GM19372 (cell line): ENCODE measurements at regions not wholly inside any gene's neighbourhood (a gene's known extent, or its start where the extent isn't known, plus 50 kb on each side); places are given as distances from the start of the nearest gene placed in this dataset.
"Not testable (repeated sequence)": the region's sequence is repeated elsewhere in the genome, so short reads cannot be mapped to it uniquely, and the experiment has no call there.

ENCODE experiments used
- ATAC-seq: cut with Tn5 transposase; IDR thresholded peaks from one replicate; pipeline ENCODE4 v1.9.1; 2021; ENCODE audit warnings: mild to moderate bottlenecking, low read depth, moderate library complexity; ENCODE audit not compliant: unreplicated experiment

DNA sequence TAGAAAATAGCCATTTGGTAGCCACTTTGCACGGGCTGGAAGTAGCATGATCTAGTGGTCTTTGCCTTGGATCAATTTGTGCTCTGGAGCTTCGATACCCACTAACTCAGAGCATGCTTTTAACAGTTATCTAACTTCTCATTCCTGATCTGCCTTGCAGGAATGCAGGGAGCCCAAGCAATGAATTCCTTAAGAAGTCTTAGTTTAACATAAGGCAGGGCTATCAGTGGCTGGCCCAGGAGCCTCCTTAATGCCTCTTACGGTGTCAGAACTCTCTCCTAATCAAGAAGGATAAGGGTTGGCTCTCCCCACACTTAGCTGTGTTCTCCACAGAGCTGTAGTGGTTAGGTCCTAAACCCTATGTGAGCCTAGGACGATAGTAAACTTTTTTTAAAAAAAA, 95.8 kb upstream of the TBCA start:
- ATAC-seq = no peak

DNA sequence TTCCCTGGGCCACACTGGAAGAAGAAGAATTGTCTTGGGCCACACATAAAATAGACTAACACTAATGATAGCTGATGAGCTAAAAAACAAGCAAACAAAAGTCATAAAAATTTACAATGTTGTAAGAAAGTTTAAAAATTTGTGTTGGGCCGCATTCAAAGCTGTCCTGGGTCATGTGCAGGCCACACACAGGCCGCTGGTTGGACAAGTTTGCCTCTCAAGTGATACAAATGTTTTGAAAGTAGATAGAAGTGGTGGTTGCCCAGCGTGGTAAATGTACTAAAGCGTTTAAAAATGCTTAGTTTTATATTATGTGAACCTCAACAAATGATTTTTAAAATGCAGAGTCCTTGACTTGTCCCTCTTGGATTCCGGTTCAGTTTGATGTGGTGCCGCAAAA, 94.9 kb upstream of the TBCA start:
- no peak for ATAC-seq

DNA sequence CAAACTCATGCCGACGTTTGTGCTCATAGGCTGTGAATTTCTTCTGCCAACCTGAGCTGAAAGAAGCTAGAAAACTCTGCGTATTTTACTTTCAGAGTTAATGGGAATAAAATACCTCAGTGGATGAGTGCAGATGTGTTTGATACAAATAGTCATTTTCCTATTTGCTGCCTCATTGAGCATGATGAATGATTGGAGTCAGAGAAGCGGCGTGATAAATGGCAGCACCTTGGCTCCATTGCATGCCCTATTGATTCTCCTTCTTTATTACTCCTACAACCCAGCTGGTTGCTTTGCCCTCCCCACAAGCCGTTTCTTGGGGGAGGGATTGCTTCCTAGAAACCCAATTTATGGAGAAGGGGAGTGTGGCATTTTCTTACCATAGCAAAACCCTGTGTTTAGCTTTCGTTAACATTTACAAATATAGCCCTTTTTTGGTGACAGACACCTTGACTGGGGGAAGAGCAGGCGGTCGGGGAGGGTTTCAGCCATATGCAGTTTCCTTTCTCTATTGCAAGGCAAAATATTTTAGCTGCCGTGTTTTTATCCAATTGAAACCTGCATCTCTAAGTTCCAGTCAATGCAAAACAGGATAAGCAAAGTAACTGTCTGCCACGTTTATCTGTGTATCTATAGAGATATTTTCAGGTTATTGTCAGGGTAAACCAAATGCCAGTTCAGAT, 93.1 kb upstream of the TBCA start:
- no peak for ATAC-seq

DNA sequence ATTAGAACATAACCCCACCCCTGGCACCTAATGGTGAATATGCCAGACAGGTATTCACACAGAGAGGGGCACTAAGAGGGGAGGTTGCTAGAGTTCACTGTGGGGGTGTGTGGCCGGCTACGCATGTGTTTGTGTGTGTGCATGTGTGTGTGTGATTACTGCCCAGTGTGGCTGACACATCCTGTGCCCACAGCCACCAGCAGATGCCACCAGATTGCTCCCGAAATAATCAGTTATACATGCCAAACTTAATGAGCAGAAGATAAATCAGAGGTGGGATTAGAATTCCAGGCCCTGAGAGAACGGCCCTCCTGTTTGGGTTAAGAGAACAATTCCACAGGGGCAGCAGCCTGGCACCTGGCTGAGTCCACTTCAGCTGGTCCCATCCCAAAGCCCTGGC, 91.8 kb upstream of the TBCA start:
- ATAC-seq = no peak

DNA sequence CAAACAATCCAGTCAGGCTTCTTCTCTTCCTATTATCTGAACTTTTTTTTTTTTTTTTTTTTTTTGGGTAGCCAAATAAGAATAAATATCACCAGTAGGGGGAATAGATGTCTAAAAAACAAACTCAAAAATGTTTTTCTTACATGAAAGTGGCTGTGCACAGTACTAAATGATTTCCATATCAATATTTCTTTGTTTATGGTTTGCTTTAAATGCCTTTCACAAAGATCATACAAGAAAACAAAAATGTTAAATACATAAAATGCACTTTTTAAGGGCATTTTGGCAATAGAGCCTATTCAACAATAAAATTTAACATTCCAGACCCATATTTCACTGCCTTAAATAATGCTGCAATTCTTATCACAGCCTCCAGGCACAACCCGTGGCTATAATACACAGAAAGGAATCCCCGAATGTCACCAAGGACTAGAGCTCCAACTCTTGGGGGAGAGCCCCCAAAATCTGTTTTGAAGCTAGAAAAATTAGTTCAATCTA, 91.1 kb upstream of the TBCA start:
- ATAC-seq = no peak

DNA sequence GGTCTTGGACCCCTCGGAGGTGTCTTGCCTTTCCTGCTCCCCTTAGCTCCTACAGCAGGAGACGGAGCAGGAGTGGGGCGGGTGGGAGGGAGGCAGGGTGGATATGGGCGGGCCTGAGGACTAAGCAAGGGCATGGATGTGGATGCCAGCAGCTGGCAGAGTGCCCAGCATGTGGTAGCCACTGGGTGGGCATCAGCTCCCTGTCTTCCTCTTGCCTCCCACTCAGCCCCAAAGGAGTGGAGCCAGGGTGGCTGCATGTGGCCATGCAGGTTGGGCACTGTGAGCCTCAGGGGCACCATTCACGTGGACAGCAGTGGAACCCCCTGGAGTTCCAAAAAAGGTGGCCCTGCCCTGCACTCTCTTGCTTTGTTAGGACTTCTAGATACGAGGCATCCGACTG, 90.1 kb upstream of the TBCA start:
- ATAC-seq = no peak

DNA sequence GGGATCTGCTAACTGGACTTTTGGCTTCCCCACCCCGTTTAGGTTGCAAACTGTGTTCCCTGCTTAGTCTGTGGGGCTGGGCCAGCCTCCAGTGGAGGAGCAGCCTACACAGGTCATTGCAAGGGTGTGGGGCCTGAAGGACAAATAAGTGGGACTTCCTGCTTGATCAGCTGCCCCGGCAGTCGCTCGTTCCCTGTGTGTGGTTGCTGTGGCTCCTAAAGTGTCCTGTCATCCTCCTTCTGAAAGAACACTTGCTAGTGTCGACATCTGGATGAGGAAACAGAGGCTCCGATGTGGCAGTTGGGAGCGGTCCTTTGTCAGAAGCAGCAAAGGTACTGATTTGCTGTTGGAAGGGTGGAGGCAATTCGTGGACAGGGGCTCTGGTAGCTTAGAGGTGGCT, 88.9 kb upstream of the TBCA start:
- ATAC-seq = no peak

DNA sequence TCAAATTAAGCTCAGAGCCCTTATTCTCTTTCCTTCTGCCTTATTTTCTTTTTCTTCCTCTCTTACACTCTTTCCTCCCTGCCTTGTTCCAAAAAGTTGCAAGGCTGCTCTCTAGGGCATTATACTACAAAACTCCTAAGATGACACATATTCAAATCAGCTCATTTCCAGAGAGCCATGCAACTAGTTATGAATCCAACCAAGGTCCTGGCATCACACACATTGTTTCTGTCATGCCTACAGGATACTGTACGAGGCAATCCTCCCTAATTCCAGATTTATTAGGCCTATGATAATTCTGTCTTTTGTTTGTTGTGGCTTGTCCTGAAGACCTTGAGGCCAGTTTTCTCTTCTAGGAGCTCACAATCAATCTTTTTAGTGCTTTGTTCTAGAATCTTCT, 87.0 kb upstream of the TBCA start:
- no peak for ATAC-seq

DNA sequence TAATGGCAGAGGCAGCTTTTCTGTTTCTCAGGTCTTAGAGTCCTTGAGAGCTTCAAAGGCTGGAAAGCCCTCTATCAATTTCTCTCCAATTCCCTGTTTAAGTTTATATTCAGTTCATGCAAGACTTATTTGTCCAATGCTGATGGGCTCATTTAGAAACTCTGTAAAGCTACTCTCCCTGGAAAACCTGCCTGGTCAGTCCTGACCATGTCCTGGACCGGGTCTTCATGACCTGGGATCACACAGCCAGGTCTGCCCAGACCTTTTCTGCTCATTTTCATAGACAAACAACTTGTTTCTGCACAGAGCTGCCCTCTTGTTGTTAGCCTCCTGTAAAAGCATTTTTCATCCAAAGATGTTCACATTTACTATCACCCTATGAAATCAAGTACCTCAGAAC, 85.4 kb upstream of the TBCA start:
- no peak for ATAC-seq

DNA sequence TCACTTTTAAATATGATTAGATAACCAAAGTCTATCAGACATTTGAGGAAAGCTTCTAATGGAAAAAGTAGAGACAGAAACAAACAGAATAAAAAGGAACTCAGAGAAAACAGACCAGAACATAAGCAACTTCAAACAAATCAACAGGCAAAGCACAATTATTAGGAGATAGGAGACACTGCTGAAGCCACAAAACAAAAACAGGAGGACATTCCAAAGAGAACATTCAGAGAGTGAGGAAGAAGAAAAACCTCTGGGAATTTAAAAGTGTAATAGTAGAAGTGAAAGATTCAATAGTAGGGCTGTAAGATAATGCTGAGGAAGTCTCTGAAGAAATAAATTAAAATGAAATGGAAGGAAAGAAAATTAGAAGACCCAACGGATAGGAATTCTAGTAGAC, 83.2 kb upstream of the TBCA start:
- no peak for ATAC-seq

DNA sequence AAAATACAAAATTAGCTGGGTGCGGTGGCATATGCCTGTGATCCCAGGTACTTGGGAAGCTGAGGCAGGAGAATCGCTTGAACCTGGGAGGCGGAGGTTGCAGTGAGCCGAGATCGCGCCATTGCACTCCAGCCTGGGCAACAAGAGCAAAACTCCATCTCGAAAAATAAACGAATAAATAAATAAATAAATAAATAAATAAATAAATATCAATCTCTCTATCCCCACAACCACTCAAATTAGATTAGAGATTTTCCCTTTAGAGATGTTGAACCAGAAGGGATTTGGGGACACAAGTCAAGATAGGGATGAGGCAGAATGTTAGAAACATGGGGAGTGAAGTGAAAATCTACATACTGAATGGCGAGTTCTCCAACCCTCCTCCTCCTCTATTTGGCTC, 82.5 kb upstream of the TBCA start:
- not testable (repeated sequence) for ATAC-seq

DNA sequence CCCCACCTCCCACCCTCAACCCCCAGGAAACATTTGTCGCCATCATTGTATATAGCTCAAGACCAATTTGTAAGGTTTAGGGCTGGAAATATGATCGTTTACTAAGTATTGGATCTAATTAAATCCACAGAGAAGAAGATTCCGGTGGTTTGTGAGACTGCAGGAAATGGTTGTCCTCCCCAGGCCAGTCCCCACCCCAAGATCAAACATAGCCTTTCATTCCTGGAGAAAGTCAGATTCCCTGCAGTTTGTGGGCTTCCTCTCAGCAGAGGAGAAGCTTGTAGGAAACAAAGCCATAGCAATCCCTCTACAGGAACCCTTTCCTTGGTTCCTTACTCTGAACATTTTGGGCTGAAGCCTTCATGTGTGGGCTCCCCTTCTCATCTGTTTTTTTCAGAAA, 79.2 kb upstream of the TBCA start:
- ATAC-seq = no peak

DNA sequence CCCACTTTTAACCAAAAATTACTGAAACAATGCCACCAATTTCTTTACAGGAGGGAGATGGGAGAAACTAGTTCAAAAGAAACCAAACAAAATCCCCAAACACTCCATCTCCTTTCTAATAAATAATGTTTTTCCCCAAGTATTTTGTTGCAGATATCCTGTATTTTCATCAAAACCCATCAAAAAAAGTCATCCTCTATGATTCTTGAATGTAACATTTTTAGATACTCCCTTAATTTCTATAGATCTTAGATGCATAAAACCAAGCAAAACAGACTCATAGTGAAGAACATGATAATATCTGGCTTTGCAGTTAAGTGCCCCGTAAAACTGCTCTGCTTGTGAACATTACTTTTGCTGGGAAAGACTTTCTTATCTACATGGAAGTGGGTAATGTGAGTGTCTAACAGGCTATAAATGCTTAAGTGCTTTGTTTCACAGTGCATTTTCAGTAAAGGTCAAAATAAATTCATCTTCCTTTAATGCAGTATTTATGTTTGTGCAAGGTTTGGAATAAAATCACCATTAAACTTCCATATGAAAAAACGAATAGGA, 77.3 kb upstream of the TBCA start:
- no peak for ATAC-seq

DNA sequence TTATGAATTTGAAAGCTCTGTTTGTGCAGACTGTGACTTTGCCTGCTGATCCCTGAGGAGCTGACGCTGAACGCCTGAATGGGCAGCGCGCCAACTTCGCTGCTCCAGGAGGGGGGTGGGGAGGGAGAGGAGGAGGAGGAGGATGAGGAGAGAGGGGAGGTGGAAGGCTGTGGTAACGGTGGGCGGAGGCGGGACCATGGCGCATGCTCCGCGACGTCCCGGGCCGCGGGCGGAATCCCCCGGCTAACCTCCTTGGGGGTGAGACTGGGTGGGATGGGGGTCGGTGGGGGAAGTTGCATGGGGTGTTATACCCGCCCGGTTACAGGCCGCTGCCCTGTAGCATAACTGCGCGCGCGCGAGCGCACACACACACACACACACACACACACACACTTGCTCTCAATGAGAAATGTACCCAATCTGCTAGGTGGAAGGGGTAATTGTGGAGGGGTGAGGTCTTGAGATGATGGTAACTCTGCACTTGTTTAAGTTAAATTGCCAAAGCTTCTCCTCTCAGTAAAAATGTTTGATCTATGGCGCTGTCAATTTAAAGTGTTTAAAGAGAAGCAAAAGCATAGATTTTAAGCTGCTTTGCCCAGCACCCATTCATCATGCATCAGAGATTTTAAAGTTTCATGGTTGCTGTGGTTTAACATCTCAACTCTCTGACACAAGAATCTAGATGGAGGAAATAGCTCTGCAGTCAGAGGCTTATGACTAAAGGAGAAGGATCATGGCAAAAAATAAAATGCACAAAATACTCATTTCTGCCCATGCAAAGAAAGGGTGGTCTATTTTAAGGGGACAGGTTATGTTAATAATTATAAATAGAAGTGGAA, 76.6 kb upstream of the TBCA start:
- ATAC-seq = peak; percentile 54

DNA sequence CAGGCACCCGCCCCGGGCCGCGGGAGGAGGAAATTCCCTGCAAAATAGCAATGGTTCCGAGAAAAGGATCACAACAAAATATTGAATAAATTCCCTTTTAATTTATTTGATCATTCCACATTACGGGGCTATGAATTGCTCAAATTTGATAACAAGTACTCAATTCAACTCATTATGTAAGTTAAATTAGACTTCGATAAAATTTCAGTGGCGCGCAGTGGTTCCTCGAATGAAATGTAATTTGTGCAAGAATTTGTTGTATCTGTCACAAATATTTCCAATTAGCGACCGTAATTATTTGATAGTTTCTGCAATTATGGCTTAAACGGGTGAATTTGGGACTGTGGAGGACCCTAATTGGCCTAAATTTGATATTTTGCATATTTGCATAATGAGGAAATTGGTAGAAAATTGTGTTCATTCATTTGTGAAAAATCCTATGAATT, 76.0 kb upstream of the TBCA start:
- ATAC-seq = no peak

DNA sequence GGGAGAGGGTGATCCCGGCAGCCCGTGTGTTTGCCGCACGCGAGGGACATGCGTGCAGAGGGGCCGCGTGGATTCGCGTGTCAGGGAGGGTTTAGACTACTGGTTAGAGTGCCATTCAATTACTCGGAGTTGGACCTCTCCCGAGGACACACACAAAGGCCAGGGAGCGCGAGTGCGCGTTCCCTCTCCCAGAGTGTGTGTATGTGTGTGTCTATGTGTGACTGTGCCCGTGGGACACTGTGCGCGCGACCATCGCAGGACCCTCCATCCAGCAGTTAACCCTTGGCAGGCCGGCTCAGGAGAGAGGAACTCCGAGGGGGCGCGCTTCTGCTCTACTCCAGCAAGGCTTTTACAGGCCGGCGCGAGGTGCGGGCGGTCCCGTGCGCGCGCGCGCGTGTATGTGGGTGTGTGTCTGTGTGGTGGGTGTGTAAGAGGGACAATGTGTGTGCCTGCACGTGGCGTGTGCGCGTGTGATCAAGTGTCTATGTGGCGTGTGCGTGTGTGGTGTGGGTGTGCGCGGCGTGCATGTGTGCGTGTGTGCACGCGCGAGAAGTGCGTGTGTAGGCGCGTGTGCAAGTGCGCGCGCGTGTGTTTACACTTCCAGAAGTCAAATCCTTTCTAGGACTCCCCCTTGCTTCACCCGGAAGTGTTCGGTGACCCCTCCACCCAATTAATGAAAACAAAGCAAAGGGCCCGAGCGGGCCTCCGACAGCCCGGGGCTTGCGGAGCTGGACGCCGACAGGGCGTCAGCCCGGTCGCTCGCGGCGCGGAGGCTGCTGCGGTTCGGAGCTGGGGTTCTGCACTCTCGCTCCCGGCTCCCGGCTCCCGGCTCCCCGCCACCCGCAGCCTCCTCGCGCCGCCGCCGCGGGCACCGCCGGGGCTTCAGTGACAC, 75.3 kb upstream of the TBCA start:
- no peak for ATAC-seq

DNA sequence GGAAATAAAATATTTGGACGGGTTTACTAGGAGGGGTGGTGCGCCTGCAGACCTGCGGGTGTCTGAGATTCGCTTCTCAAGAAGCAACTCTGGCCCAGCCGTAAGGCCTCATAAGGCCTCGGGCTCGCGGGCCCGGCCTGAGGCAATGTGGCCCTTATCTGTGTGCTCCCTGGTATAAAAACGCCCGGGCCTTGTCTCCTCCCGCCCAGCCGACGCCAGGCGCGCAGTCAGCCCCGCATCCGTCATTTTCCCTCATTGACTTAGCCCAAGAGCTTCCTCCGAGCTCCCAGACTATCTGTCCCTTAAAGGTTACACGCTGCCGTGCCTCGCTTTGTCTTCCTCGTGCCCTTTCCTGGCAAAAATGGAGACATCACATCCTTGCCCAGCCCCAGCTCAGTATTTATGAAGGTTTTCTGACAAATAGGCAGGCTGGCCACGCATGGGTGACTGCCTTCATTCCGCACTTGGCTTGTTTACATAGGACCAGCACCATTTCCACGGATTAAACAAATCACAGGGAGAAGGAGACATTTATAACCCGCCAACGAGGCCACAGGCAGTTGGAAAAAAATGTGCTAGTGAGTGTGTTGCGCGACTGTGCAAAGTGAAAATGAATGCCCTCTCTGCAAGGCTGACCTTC, 74.5 kb upstream of the TBCA start:
- no peak for ATAC-seq

DNA sequence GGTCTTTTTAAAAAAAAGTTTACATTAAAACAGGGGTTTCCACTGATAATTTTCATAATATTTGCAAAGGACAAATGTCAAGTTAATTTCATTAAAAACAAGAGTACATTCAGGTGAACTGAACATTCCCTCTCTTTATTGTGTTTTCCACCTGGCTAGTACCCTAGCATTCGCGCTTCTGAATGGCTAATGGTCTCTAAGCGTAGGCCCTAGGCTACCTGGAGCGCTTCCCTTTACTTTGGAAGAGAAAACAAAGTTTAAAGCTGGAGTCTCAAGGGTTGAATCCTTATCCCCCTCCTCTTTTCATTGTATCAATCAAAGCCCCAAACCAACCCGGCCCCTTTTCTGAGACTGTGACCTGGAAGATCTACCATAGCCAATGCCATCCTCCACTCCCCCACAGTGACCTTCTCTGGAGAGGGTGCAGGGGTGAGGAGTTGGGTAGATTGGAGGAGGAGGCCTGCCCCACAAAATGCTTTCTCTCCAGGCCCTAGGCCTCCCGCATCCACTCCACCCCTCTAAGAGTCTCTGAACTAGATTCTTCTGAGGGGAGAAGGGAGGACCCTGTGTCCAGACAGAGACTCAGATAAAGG, 73.3 kb upstream of the TBCA start:
- ATAC-seq = no peak

DNA sequence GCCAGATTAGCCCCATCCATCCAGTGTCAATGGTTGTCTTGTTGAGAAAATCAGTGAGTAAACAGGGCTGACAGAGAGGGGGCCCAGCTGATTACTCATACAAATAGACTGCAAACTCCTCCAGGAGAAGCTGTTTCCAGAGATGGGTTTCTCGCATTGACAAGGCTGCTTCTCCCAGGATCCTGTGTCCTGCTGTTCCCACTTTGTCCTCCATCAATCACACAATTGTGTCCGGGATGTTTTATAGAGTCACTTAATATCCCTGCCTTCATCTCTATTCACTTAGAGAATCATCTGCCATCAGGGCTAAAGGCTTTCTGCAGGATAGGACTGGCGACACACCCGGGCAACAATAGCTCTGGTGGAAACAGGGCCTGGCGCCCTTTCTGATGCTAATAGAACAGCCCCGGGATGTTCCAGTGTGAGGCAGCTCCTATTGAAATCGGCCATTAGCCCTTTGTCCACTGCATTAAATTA, 71.7 kb upstream of the TBCA start:
- ATAC-seq = no peak

DNA sequence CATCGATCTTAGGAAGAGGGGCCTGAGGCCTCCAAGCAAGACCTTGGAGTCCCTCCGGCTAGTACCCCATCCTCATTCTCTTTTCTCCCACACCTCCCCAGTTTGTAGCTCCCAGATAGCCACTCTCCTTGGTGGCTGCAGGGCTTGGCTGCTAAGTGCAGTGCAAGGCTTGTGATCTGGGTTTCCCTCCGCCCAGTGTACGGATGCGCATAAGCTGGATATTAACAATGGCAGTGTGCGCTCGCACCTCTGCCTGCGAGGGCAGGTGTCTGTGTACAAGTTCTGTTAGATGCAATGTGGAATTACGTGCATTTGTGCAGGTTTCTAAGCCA, 71.0 kb upstream of the TBCA start:
- no peak for ATAC-seq
